Progenitor cell of endocrine pancreas (in vitro differentiated cells): ENCODE measurements at regions not wholly inside any gene's neighbourhood (a gene's known extent, or its start where the extent isn't known, plus 50 kb on each side); places are given as distances from the start of the nearest gene placed in this dataset.

Experiments used
- DNase-seq: peaks from one replicate; pipeline ENCODE4 v3.0.0; 2021; ENCODE audit warnings: low spot score; ENCODE audit not compliant: unreplicated experiment
- H3K27ac Mint-ChIP-seq: 2 replicates; pipeline ENCODE4 v1.8.0; 2021; ENCODE audit warnings: mild to moderate bottlenecking, moderate library complexity, mixed read lengths
- H3K27me3 Mint-ChIP-seq: 2 replicates; pipeline ENCODE4 v1.8.0; 2021; ENCODE audit warnings: mixed read lengths
- H3K36me3 Mint-ChIP-seq: 2 replicates; pipeline ENCODE4 v1.8.0; 2022; ENCODE audit warnings: mixed read lengths; ENCODE audit not compliant: insufficient read depth
- H3K4me1 Mint-ChIP-seq: 2 replicates; pipeline ENCODE4 v1.8.0; 2021; ENCODE audit warnings: low read depth, mixed read lengths
- H3K4me3 Mint-ChIP-seq: 2 replicates; pipeline ENCODE4 v1.8.0; 2021; ENCODE audit warnings: low read depth, mild to moderate bottlenecking, moderate library complexity, mixed read lengths
- H3K9me3 Mint-ChIP-seq: 2 replicates; pipeline ENCODE4 v1.8.0; 2021; ENCODE audit warnings: low read depth, mixed read lengths
- CTCF ChIP-seq: fragments of 200-600 bp; sonication (generic); IDR thresholded peaks from one replicate; pipeline ENCODE4 v1.5.0; 2021; ENCODE audit warnings: antibody characterized with exemption, mild to moderate bottlenecking; ENCODE audit not compliant: unreplicated experiment

GRCh38 chr11:13062115-13062514, 53.0 kb downstream of the RASSF10 start:
- no peak overlapping the region for H3K4me3 Mint-ChIP-seq
- H3K27ac Mint-ChIP-seq = no peak overlapping the region
- no peak for DNase-seq
- H3K4me1 Mint-ChIP-seq = peaks cover 12% of the 10 kb centered on the region
- no peak for TF ChIP-seq CTCF
- peaks cover 3% of the 10 kb centered on the region for H3K9me3 Mint-ChIP-seq
- no peaks in the 10 kb centered on the region for H3K36me3 Mint-ChIP-seq
- H3K27me3 Mint-ChIP-seq = peaks cover 4% of the 10 kb centered on the region

GRCh38 chr11:13064593-13064992, 55.5 kb downstream of the RASSF10 start:
- no peak for DNase-seq
- Mint-ChIP-seq H3K27me3 (peaks cover 4% of the 10 kb centered on the region), H3K36me3 (no peaks in the 10 kb centered on the region), H3K4me3 (no peak overlapping the region), H3K27ac (no peak overlapping the region), H3K9me3 (peaks cover 3% of the 10 kb centered on the region), H3K4me1 (peaks cover 22% of the 10 kb centered on the region)
- no peak for TF ChIP-seq CTCF

GRCh38 chr11:13065200-13065787, 56.2 kb downstream of the RASSF10 start:
- Mint-ChIP-seq H3K27ac (peak overlapping the region; percentile 22), H3K4me3 (no peak overlapping the region), H3K9me3 (peaks cover 3% of the 10 kb centered on the region), H3K36me3 (no peaks in the 10 kb centered on the region), H3K4me1 (peaks cover 22% of the 10 kb centered on the region), H3K27me3 (peaks cover 4% of the 10 kb centered on the region)
- no peak for TF ChIP-seq CTCF
- DNase-seq = no peak

GRCh38 chr11:13068211-13068610, 59.1 kb downstream of the RASSF10 start:
- Mint-ChIP-seq H3K27ac (peak overlapping the region; percentile 39), H3K36me3 (no peaks in the 10 kb centered on the region), H3K9me3 (no peaks in the 10 kb centered on the region), H3K4me1 (peaks cover 22% of the 10 kb centered on the region), H3K4me3 (no peak overlapping the region), H3K27me3 (peaks cover 5% of the 10 kb centered on the region)
- no peak for TF ChIP-seq CTCF
- no peak for DNase-seq

GRCh38 chr11:13073119-13073981, 64.2 kb downstream of the RASSF10 start:
- peaks cover 1% of the 10 kb centered on the region for H3K4me1 Mint-ChIP-seq
- DNase-seq = no peak
- no peak overlapping the region for H3K27ac Mint-ChIP-seq
- H3K36me3 Mint-ChIP-seq = no peaks in the 10 kb centered on the region
- TF ChIP-seq CTCF = no peak
- H3K4me3 Mint-ChIP-seq = no peak overlapping the region
- H3K9me3 Mint-ChIP-seq = no peaks in the 10 kb centered on the region
- peaks cover 35% of the 10 kb centered on the region for H3K27me3 Mint-ChIP-seq
